Nephron progenitor cell (in vitro differentiated cells): ENCODE measurements at regions not wholly inside any gene's neighbourhood (a gene's known extent, or its start where the extent isn't known, plus 50 kb on each side); places are given as distances from the start of the nearest gene placed in this dataset.

Experiments
- DNase-seq: peaks from one replicate; pipeline ENCODE4 v3.0.0; 2021
- H3K27ac Mint-ChIP-seq: 2 replicates; pipeline ENCODE4 v1.8.0; 2021; ENCODE audit warnings: mild to moderate bottlenecking, moderate library complexity, mixed read lengths
- H3K27me3 Mint-ChIP-seq: 2 replicates; pipeline ENCODE4 v1.8.0; 2021; ENCODE audit warnings: mild to moderate bottlenecking, low read depth, mixed read lengths; ENCODE audit not compliant: poor library complexity
- H3K36me3 Mint-ChIP-seq: 2 replicates; pipeline ENCODE4 v1.8.0; 2021; ENCODE audit warnings: low read depth, mixed read lengths
- H3K4me1 Mint-ChIP-seq: 2 replicates; pipeline ENCODE4 v1.8.0; 2021; ENCODE audit warnings: mixed read lengths
- H3K4me3 Mint-ChIP-seq: 2 replicates; pipeline ENCODE4 v1.8.0; 2021; ENCODE audit warnings: mild to moderate bottlenecking, moderate library complexity, mixed read lengths
- H3K9me3 Mint-ChIP-seq: 2 replicates; pipeline ENCODE4 v1.8.0; 2021; ENCODE audit warnings: mild to moderate bottlenecking, moderate library complexity, mixed read lengths
- CTCF ChIP-seq: fragments of 200-600 bp; sonication (generic); IDR thresholded peaks from 2 replicates; pipeline ENCODE4 v1.5.0; 2021; ENCODE audit warnings: antibody characterized with exemption

DNA sequence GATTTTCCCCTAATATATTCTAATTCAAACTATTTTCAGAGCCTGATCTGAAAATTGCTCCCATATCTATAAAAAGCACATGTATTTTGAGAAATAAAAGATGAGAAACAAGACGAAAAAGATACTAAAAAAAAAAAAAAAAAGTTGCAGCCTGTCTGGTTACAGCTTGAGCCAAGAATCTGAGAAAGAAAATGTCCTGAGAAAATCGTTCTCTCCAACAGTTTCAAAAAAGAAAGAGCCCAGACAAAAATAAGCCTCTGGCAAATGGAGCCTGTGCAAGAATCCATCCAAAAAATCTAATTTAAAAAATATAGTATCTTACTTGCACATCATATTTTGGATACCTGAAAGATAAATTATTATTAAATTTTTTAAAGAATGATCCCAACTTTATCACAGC is 163.0 kb upstream of the TBL1X start:
- Mint-ChIP-seq H3K9me3 (peaks cover 49% of the 10 kb centered on the region), H3K36me3 (peaks cover 5% of the 10 kb centered on the region), H3K27ac (no peak overlapping the region), H3K4me1 (no peaks in the 10 kb centered on the region), H3K27me3 (peaks cover 4% of the 10 kb centered on the region), H3K4me3 (no peak overlapping the region)
- TF ChIP-seq CTCF, result no peak
- DNase-seq, result no peak

DNA sequence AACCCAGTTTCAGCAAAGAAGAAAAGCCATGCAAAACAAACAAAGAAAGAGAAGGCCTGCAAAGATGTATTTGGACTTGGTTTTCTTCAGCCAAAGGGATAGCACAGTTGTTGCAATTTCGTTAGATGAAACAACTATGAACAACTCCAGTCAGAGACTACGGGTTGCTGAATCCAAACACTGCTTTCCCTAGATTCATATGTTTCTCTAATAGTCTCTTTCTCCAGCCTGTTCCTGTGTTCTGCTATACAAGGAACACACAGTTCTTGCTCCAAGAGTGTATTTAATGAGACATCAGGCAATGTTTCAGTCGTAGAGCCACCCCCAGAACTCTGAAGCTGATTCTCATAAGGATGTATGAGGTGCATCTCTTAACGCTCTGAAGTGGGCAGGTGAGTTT is 162.5 kb upstream of the TBL1X start:
- Mint-ChIP-seq H3K4me3 (no peak overlapping the region), H3K27ac (no peak overlapping the region), H3K27me3 (peaks cover 4% of the 10 kb centered on the region), H3K36me3 (peaks cover 5% of the 10 kb centered on the region), H3K4me1 (no peaks in the 10 kb centered on the region), H3K9me3 (peaks cover 50% of the 10 kb centered on the region)
- no peak for TF ChIP-seq CTCF
- no peak for DNase-seq

- H3K27me3 Mint-ChIP-seq, result peaks cover 7% of the 10 kb centered on the region
- peaks cover 53% of the 10 kb centered on the region for H3K9me3 Mint-ChIP-seq
- H3K36me3 Mint-ChIP-seq, result no peaks in the 10 kb centered on the region
- no peak for DNase-seq
- peaks cover 16% of the 10 kb centered on the region for H3K4me1 Mint-ChIP-seq
- TF ChIP-seq CTCF, result no peak
- H3K27ac Mint-ChIP-seq, result no peak overlapping the region
- no peak overlapping the region for H3K4me3 Mint-ChIP-seq
Observed at GRCh38 chrX:9308426-9308825, 156.4 kb upstream of the TBL1X start.

DNA sequence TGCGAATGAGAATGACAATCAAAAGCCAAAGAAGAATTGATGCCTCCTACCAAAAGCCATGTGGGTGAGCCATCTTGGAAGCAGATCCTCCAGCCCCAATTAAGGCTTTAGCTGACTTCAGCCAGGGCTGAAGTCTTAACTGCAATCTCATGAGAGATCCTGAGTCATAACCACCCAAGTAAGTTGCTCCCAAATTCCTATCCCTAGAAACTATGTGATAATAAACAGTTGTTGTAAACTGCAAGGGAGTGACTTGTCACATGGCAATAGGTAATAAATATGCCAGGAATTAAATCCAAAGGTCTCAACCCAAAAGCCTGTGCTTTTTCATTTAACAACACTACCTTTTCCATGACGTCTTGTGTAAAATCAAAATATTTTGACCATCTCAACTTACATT is 154.2 kb upstream of the TBL1X start:
- TF ChIP-seq CTCF, result no peak
- Mint-ChIP-seq H3K27ac (no peak overlapping the region), H3K36me3 (no peaks in the 10 kb centered on the region), H3K9me3 (peaks cover 50% of the 10 kb centered on the region), H3K4me1 (peaks cover 16% of the 10 kb centered on the region), H3K27me3 (peaks cover 3% of the 10 kb centered on the region), H3K4me3 (no peak overlapping the region)
- DNase-seq, result no peak

DNA sequence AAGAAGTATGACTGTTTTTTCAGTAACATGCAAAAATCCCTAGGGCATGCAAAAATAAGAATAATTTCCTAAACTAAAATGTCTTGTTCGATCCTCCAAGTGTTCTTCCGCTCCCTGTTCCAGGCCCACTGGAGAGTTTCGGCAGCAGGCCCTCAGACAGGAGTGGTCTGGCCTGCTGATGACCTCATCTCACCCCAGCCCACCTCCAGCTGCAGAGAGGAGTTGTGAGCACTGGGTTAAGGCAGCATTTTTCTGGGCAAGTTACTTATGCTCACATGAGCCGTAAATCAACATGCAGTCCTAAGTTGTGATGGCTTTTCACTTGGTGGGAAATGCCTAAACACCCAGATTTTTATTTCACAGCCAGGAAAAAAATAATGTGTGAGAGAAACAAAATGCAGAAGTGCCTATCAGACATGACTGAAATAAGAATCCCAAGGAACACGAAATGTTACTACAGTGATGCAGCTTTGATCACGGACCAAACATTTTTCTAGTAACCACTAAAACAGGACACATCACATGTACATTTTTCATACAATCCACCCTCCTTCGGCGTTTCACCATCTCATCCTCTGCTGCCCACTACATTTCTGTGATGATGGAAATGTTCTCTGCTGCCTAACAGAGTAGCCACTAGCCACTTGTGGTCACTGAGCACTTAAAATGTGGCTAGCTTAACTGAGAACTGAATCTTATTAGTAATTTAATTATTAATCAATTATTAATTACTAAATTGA is 153.3 kb upstream of the TBL1X start:
- Mint-ChIP-seq H3K4me1 (peaks cover 19% of the 10 kb centered on the region), H3K4me3 (no peak overlapping the region), H3K27ac (no peak overlapping the region), H3K36me3 (no peaks in the 10 kb centered on the region), H3K27me3 (peaks cover 3% of the 10 kb centered on the region), H3K9me3 (peaks cover 59% of the 10 kb centered on the region)
- peak; percentile 8 for DNase-seq
- no peak for TF ChIP-seq CTCF
